Stimulated activated CD4-positive, alpha-beta T cell treated with anti-CD3 and anti-CD28 coated beads, Interleukin-15, amount 100 ng/mL, for 24 hours (primary cell): ENCODE measurements at regions not wholly inside any gene's neighbourhood (a gene's known extent, or its start where the extent isn't known, plus 50 kb on each side); places are given as distances from the start of the nearest gene placed in this dataset.
A peak's percentile ranks its signal among the peaks of the same experiment; 100 is the strongest.
"Not testable (repeated sequence)": the region's sequence is repeated elsewhere in the genome, so short reads cannot be mapped to it uniquely, and the experiment has no call there.

Experiments
- DNase-seq: peaks from one replicate; pipeline ENCODE4 v3.0.0-alpha.2; 2020

- no peak for DNase-seq
Measured at GRCh38 chrX:69431420-69431819, 72.7 kb upstream of the NALF2 start.

DNA sequence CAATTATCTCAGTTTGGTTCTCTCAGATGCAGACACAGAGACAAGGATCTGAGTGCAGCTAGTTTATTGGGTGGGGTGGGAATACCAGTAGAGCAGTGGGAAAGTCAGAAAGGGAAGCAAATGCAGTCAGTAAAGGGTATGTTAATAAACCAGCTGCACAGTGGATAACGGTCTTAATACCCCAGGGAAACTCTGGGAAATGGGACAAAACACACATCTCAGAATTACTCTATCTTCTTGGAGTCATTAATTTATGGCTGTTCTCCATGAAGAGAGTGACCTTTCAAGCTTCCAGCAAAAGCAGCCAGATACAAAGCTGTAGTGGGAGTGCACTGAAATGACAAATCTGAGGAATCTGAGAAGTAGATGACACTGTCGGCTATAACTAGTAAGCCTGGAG lies 73.3 kb upstream of the NALF2 start:
- DNase-seq, result no peak

- no peak for DNase-seq
Measured at GRCh38 chrX:69429339-69430015, 74.6 kb upstream of the NALF2 start.

DNA sequence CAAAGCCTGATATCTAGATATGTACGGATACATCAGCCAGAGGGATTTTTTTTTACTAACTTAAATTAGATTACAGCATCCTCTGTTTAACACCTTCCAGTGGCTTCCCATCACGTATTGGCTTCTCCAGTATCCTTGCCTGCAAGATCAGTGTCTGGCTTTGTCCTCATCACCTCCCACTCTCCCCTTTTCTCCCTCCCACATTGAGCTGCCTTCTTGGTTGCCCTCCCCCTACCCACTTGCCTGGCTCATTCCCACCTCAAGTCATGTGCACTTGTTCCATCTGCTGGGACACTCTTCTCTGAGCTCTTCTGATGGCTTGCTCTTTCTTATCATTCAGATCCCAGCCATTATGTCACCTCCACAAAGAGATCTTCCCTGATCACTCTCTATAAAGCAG lies 75.9 kb upstream of the NALF2 start:
- no peak for DNase-seq

- DNase-seq, result no peak
Measured at GRCh38 chrX:69424910-69425309, 79.2 kb upstream of the NALF2 start.

- peak; percentile 3 for DNase-seq
Measured at GRCh38 chrX:69424161-69424560, 80.0 kb upstream of the NALF2 start.

- not testable (repeated sequence) for DNase-seq
Measured at GRCh38 chrX:69422208-69422607, 81.9 kb upstream of the NALF2 start.

GRCh38 chrX:69415698-69416097 lies 88.4 kb upstream of the NALF2 start:
- DNase-seq, result no peak

DNA sequence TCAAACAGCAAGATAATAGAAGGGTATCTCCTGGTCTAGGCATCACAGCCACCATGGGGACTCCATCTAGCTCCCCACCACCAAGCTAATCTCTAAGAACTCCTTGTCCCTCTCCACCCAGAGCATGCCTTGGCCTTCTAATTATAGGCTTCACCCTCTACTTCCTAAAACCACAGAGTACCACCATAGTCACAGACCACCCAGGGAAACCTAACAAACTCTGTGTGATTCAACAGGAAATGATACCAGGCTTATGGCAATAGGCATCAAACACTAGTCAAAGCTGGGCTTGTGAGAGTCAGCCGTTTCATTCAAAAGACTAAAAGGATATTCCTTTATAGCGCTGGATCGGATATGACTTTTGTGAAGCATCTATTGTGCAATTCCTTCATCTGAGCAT lies 91.5 kb upstream of the NALF2 start:
- no peak for DNase-seq

DNA sequence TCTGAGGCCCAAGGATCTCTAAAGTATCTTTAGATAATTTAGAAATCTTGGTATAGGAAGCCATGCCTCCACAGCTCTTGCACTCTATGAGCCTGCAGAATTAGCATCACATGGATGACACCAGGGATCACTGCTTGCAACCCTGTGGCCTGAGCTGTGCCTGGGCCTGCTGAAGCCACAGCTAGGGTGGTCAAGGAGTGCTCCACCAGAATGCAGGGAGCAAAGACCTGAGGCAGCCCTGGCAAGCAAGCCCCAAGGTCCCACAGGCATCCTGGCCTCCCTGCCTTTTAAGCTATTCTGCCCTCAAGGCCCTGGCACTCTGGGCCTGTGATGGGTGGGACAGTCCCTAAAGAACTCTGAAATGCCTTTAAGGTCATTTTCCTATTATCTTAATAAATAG lies 105.2 kb upstream of the NALF2 start:
- no peak for DNase-seq

DNA sequence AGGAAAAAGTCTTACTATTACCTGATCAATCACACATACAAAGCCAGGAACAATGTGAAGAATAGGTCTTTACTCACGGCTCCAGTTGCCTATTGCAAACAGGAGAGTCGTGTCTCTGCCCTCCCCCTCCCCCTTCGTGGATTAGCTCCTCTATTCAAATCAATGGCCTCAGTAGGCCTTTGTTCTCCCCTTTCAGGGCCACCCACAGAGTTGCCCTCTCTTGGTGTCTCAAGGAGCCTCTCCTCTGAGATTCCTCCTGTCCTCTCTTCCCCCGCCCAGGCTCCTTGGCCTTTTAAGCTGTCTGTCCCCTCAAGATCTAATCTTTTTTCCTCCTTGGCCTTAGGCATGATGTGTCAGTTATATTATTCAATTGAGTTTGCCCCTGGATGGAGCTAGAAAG lies 107.2 kb upstream of the NALF2 start:
- no peak for DNase-seq

DNA sequence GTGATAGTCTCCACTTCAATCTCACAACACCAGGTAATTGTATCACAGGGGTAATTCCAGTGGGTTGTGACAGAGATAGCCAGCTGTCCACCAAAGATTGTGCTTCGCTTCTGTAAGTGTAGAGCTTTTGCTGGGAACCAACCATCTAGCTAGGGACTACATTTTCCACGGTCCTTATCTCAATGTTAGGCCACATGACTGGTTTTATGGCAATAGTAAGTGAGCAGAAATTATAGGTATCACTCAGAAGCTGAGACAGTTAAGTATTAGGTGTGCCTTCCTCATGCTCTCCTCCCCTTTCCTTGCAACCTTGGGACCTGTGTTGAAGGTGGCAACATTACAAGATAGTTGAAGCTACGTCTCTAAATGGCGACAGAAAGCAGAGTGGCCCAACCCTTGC lies 108.8 kb upstream of the NALF2 start:
- no peak for DNase-seq

- DNase-seq, result no peak
Measured at GRCh38 chrX:69389101-69389501, 115.0 kb upstream of the NALF2 start.

GRCh38 chrX:69388526-69388925 lies 115.6 kb upstream of the NALF2 start:
- DNase-seq, result no peak

GRCh38 chrX:69387567-69388487 lies 116.3 kb upstream of the NALF2 start:
- peak; percentile 53 for DNase-seq

- DNase-seq, result no peak
Measured at GRCh38 chrX:69386681-69387080, 117.4 kb upstream of the NALF2 start.

DNA sequence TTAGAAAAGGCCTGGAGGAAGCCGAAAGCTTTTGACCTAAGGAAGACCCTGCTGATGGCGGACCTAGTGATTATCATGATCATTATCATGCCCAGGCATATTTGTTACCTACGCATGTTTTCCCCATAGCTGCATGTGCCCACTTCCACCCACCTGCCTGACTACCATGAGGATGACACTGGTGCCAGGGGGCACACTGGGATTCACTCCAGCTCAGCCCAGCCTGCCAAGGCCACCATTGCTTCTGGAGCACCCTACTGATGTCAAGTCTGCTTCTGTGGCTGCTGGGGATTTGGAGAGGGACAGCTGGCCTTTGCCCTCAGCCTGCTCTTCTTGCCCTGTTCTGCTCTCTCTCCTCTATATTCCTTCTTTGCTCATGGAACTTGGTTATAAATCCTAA lies 124.7 kb upstream of the NALF2 start:
- no peak for DNase-seq

- no peak for DNase-seq
Measured at GRCh38 chrX:69374569-69374968, 129.6 kb upstream of the NALF2 start.

DNA sequence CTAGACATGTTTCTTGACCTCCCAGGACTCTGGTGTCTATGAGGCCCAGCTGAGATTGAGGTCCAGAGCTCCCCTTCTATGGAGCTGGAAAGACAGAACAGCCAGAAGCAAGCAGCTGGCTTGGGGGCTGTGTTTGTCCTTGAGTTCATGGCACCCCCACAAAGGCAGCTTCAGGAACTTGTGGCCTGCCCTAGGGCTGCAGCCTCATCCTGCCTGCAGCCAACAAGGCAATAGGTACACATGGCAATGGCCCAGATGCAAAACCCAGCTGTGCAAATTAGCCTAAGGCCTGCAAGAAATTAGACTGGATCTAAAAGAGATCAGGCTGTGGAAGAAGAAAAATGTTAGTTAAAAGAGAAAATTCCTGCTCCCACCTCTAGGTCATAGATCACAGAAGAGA lies 131.7 kb upstream of the NALF2 start:
- no peak for DNase-seq

DNA sequence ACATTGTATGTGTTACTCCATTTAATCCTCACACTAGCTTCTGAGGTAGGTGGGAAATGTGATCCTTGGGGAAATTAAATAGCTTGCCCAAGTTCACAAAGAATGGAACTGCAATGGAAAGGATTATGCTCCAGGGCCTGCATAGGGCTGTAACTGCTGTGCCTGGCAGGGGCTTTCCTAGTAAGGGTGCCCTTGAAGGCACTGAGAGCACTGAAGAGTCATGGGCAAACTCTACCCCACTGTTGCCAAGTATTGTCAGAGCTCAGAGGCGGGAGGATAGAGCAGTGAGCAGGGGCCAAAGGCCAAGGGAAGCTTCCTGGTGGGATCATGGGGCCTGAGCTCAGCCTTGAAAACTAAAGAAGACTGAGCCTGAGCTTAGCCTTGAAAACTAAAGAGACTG lies 133.0 kb upstream of the NALF2 start:
- no peak for DNase-seq

GRCh38 chrX:69369999-69370398 lies 134.1 kb upstream of the NALF2 start:
- DNase-seq, result no peak

DNA sequence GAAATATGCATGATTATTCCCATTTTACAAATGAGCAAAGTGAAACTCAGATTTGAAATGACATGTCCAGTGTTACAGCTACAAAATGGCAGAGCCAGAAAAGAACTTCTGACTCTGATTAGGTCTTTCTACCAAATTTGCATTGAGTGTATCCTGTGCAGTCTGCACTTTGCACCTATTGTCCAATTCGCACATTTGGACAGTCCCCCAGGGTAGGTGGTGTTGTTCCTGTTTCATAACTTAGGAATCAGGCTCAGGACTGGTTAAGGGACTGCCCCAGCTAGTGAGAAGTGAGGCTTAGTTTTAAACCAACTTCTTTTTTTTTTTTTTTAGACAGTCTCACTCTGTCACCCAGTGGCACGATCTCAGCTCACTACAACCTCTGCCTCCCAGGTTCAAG lies 137.9 kb upstream of the NALF2 start:
- no peak for DNase-seq

GRCh38 chrX:69365755-69366154 lies 138.4 kb upstream of the NALF2 start:
- DNase-seq, result no peak

DNA sequence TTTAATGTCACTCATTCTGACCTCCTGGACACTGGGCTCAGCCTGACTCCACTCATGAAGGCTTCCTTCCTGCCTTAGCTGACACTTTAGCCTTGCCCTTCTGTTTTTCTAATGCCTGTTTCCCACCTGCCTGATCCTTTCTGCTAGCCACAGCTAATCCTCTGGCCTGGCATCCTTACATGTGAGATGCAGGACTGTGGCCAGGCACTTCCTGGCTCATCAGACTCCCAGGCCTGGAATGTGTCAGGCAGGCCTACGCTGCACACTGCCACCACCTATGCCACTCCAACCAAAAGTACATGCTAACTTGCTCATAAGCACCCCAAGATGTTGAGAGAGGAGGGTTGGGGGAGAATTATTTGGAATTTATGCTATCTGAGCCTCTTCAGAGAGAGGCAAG lies 138.8 kb upstream of the NALF2 start:
- DNase-seq, result no peak

GRCh38 chrX:69362856-69363255 lies 141.3 kb upstream of the NALF2 start:
- no peak for DNase-seq
